ENCODE measurements at regions not wholly inside any gene's neighbourhood (a gene's known extent, or its start where the extent isn't known, plus 50 kb on each side); places are given as distances from the start of the nearest gene placed in this dataset.

GRCh38 chr13:30848332-30849027, 57.6 kb upstream of the MEDAG start:
- Mint-ChIP-seq H3K9me3 (no peaks in the 10 kb centered on the region), H3K36me3 (ENCODE audit: low read depth) (no peaks in the 10 kb centered on the region), H3K4me1 (ENCODE audit: low read depth) (peaks cover 17% of the 10 kb centered on the region), H3K27ac (no peak overlapping the region), H3K27me3 (ENCODE audit: low read depth) (peaks cover 23% of the 10 kb centered on the region), H3K4me3 (ENCODE audit: low read depth) (no peak overlapping the region)
- intact Hi-C loops (cut with micrococcal nuclease), result loop anchor here (2.0 kb wide), 1 partner anchor 40 kb away; no protein-coding TSS in a partner anchor
- no peak for DNase-seq (ENCODE audit: low spot score)

GRCh38 chr13:30849611-30850010, 56.5 kb upstream of the MEDAG start:
- H3K9me3 Mint-ChIP-seq, result no peaks in the 10 kb centered on the region
- no peak overlapping the region for H3K27ac Mint-ChIP-seq
- no peaks in the 10 kb centered on the region for H3K36me3 Mint-ChIP-seq (ENCODE audit: low read depth)
- peaks cover 17% of the 10 kb centered on the region for H3K4me1 Mint-ChIP-seq (ENCODE audit: low read depth)
- H3K4me3 Mint-ChIP-seq (ENCODE audit: low read depth), result no peak overlapping the region
- H3K27me3 Mint-ChIP-seq (ENCODE audit: low read depth), result peaks cover 23% of the 10 kb centered on the region
- intact Hi-C loops (cut with micrococcal nuclease), result loop anchor here (2.0 kb wide), 1 partner anchor 41 kb away; no protein-coding TSS in a partner anchor
- DNase-seq (ENCODE audit: low spot score), result no peak

GRCh38 chr13:30850204-30850866, 55.7 kb upstream of the MEDAG start:
- no peaks in the 10 kb centered on the region for H3K36me3 Mint-ChIP-seq (ENCODE audit: low read depth)
- intact Hi-C loops (cut with micrococcal nuclease), result no loop called here
- peaks cover 15% of the 10 kb centered on the region for H3K4me1 Mint-ChIP-seq (ENCODE audit: low read depth)
- no peaks in the 10 kb centered on the region for H3K9me3 Mint-ChIP-seq
- H3K27ac Mint-ChIP-seq, result no peak overlapping the region
- H3K27me3 Mint-ChIP-seq (ENCODE audit: low read depth), result peaks cover 23% of the 10 kb centered on the region
- DNase-seq (ENCODE audit: low spot score), result no peak
- H3K4me3 Mint-ChIP-seq (ENCODE audit: low read depth), result no peak overlapping the region

GRCh38 chr13:30850867-30851211, 55.2 kb upstream of the MEDAG start:
- H3K36me3 Mint-ChIP-seq (ENCODE audit: low read depth), result no peaks in the 10 kb centered on the region
- DNase-seq (ENCODE audit: low spot score), result no peak
- peaks cover 23% of the 10 kb centered on the region for H3K27me3 Mint-ChIP-seq (ENCODE audit: low read depth)
- H3K4me3 Mint-ChIP-seq (ENCODE audit: low read depth), result no peak overlapping the region
- intact Hi-C loops (cut with micrococcal nuclease), result no loop called here
- peaks cover 12% of the 10 kb centered on the region for H3K4me1 Mint-ChIP-seq (ENCODE audit: low read depth)
- H3K27ac Mint-ChIP-seq, result no peak overlapping the region
- H3K9me3 Mint-ChIP-seq, result no peaks in the 10 kb centered on the region

- H3K4me3 Mint-ChIP-seq (ENCODE audit: low read depth), result no peak overlapping the region
- no peak overlapping the region for H3K27ac Mint-ChIP-seq
- peaks cover 10% of the 10 kb centered on the region for H3K4me1 Mint-ChIP-seq (ENCODE audit: low read depth)
- peaks cover 21% of the 10 kb centered on the region for H3K27me3 Mint-ChIP-seq (ENCODE audit: low read depth)
- intact Hi-C loops (cut with micrococcal nuclease), result no loop called here
- H3K36me3 Mint-ChIP-seq (ENCODE audit: low read depth), result no peaks in the 10 kb centered on the region
- no peaks in the 10 kb centered on the region for H3K9me3 Mint-ChIP-seq
- DNase-seq (ENCODE audit: low spot score), result no peak
These were observed 54.4 kb upstream of the MEDAG start for GRCh38 chr13:30851697-30852096.

- intact Hi-C loops (cut with micrococcal nuclease), result no loop called here
- Mint-ChIP-seq H3K9me3 (no peaks in the 10 kb centered on the region), H3K36me3 (ENCODE audit: low read depth) (no peaks in the 10 kb centered on the region), H3K4me3 (ENCODE audit: low read depth) (no peak overlapping the region), H3K27me3 (ENCODE audit: low read depth) (peaks cover 20% of the 10 kb centered on the region), H3K4me1 (ENCODE audit: low read depth) (no peaks in the 10 kb centered on the region), H3K27ac (no peak overlapping the region)
- no peak for DNase-seq (ENCODE audit: low spot score)
These were observed 50.5 kb upstream of the MEDAG start for GRCh38 chr13:30855569-30855968.

GRCh38 chr13:30856005-30856790, 49.9 kb upstream of the MEDAG start:
- H3K36me3 Mint-ChIP-seq (ENCODE audit: low read depth), result no peaks in the 10 kb centered on the region
- H3K9me3 Mint-ChIP-seq, result no peaks in the 10 kb centered on the region
- intact Hi-C loops (cut with micrococcal nuclease), result no loop called here
- peaks cover 16% of the 10 kb centered on the region for H3K27me3 Mint-ChIP-seq (ENCODE audit: low read depth)
- no peak overlapping the region for H3K27ac Mint-ChIP-seq
- DNase-seq (ENCODE audit: low spot score), result no peak
- H3K4me3 Mint-ChIP-seq (ENCODE audit: low read depth), result no peak overlapping the region
- no peaks in the 10 kb centered on the region for H3K4me1 Mint-ChIP-seq (ENCODE audit: low read depth)
